Gastroesophageal sphincter (tissue), 4 donors: ENCODE measurements at regions not wholly inside any gene's neighbourhood (a gene's known extent, or its start where the extent isn't known, plus 50 kb on each side); places are given as distances from the start of the nearest gene placed in this dataset.

ENCODE experiments used
- ATAC-seq: fragments of 150-250 bp; one replicate; pipeline ENCODE4 v1.9.1; 2016; ENCODE audit warnings: mild to moderate bottlenecking, moderate library complexity
- H3K27ac ChIP-seq, 4 donors: fragments of 200-600 bp; sonication (generic) in 3 of 4; 1 replicate in 3 of 4; 2 replicates in 1 of 4; pipeline ENCODE4 v1.5.1; 2016 to 2019
- H3K27me3 ChIP-seq: fragments of 200-600 bp; sonication (generic); one replicate; pipeline ENCODE4 v1.5.1; 2019
- H3K36me3 ChIP-seq, 2 donors: fragments of 200-600 bp; sonication (generic); one replicate each; pipeline ENCODE4 v1.5.1; 2019; ENCODE audit warnings: control low read depth in 1 of 2
- H3K4me1 ChIP-seq, 3 donors: fragments of 200-600 bp; sonication (generic); 1 replicate in 2 of 3; 2 replicates in 1 of 3; pipeline ENCODE4 v1.5.1; 2016 to 2019; ENCODE audit warnings: control low read depth in 2 of 3
- H3K4me3 ChIP-seq, 2 donors: fragments of 200-600 bp; sonication (generic); one replicate each; pipeline ENCODE4 v1.5.1; 2019; ENCODE audit warnings: mild to moderate bottlenecking in 1 of 2, moderate library complexity in 1 of 2
- H3K9me3 ChIP-seq, 3 donors: fragments of 200-600 bp; sonication (generic); one replicate each; pipeline ENCODE4 v1.5.1; 2017 to 2019; ENCODE audit warnings: control low read depth in 2 of 3
- CTCF ChIP-seq, 4 experiments: fragments of 200-600 bp in 2 of 4; fragments of 450-650 bp in 2 of 4; sonication (generic) in 1 of 4; IDR thresholded peaks; one replicate each; pipeline ENCODE4 v1.5.1; 2017 to 2019; ENCODE audit warnings: antibody characterized with exemption in 4 of 4, mild to moderate bottlenecking in 2 of 4, moderate library complexity in 2 of 4
- EP300 ChIP-seq: sonication (generic); formaldehyde crosslinking; IDR thresholded peaks from one replicate; pipeline ENCODE4 v1.6.1; 2017; ENCODE audit warnings: antibody characterized with exemption, mild to moderate bottlenecking
- POLR2A ChIP-seq, 2 donors: fragments of 450-650 bp; IDR thresholded peaks; one replicate each; pipeline ENCODE4 v1.6.1; 2017; ENCODE audit warnings: antibody characterized with exemption in 2 of 2, mild to moderate bottlenecking in 2 of 2, moderate library complexity in 1 of 2
- POLR2AphosphoS5 ChIP-seq: sonication (generic); formaldehyde crosslinking; IDR thresholded peaks from one replicate; pipeline ENCODE4 v1.6.1; 2017; ENCODE audit warnings: antibody characterized with exemption
- WGBS, 2 donors: methylation state at CpG; one replicate each; pipeline ENCODE4 v1.1.5; 2018; ENCODE audit warnings: low coverage in 1 of 2; 5-methylcytosine and 5-hydroxymethylcytosine counted together

GRCh38 chr1:163509114-163509513, 187.4 kb downstream of the NUF2 start:
- no peak for TF ChIP-seq EP300
- TF ChIP-seq CTCF (IDR thresholded peaks at IDR 0.05): no peak
- TF ChIP-seq POLR2AphosphoS5: no peak
- no peak for TF ChIP-seq POLR2A (IDR thresholded peaks at IDR 0.05)
- no peaks in the 10 kb centered on the region for H3K36me3 ChIP-seq
- no peaks in the 10 kb centered on the region for H3K4me1 ChIP-seq
- no peak overlapping the region for H3K4me3 ChIP-seq
- ATAC-seq: no peak
- no peak overlapping the region for H3K27ac ChIP-seq
- 59 to 78% methylated on average over 2 of the region's 2 CpGs for WGBS, 2 donors
- H3K27me3 ChIP-seq: no peaks in the 10 kb centered on the region
- H3K9me3 ChIP-seq: no peaks in the 10 kb centered on the region

GRCh38 chr1:163512349-163512989, 190.7 kb downstream of the NUF2 start:
- no peaks in the 10 kb centered on the region for H3K27me3 ChIP-seq
- H3K4me3 ChIP-seq: no peak overlapping the region
- no peaks in the 10 kb centered on the region for H3K4me1 ChIP-seq
- 79% methylated on average over 2 of the region's 2 CpGs; no CpG with 5 or more reads in 1 of the 2 donors for WGBS, 2 donors
- no peak for ATAC-seq
- TF ChIP-seq EP300: no peak
- no peak for TF ChIP-seq CTCF (IDR thresholded peaks at IDR 0.05)
- TF ChIP-seq POLR2AphosphoS5: no peak
- no peak for TF ChIP-seq POLR2A (IDR thresholded peaks at IDR 0.05)
- H3K27ac ChIP-seq: no peak overlapping the region
- H3K9me3 ChIP-seq: no peaks in the 10 kb centered on the region
- no peaks in the 10 kb centered on the region for H3K36me3 ChIP-seq

- Histone ChIP-seq H3K4me1 (no peaks in the 10 kb centered on the region), H3K4me3 (no peak overlapping the region), H3K27me3 (no peaks in the 10 kb centered on the region), H3K36me3 (no peaks in the 10 kb centered on the region), H3K27ac (no peak overlapping the region), H3K9me3 (no peaks in the 10 kb centered on the region)
- no peak for TF ChIP-seq CTCF (IDR thresholded peaks at IDR 0.05)
- no peak for TF ChIP-seq POLR2AphosphoS5
- TF ChIP-seq EP300: no peak
- TF ChIP-seq POLR2A (IDR thresholded peaks at IDR 0.05): no peak
- no peak for ATAC-seq
- 90 to 91% methylated on average over 5 to 7 of the region's 7 CpGs for WGBS, 2 donors
Measured at GRCh38 chr1:163523375-163524029, 201.7 kb downstream of the NUF2 start.

GRCh38 chr1:163528710-163529348, 207.1 kb downstream of the NUF2 start:
- WGBS, 2 donors: 16 to 20% methylated on average over 2 of the region's 2 CpGs
- Histone ChIP-seq H3K4me1 (no peaks in the 10 kb centered on the region), H3K27ac (no peak overlapping the region), H3K36me3 (no peaks in the 10 kb centered on the region), H3K27me3 (no peaks in the 10 kb centered on the region), H3K9me3 (no peaks in the 10 kb centered on the region), H3K4me3 (no peak overlapping the region)
- ATAC-seq: no peak
- TF ChIP-seq POLR2A (IDR thresholded peaks at IDR 0.05) (no peak), CTCF (IDR thresholded peaks at IDR 0.05) (peak; percentile 48 to 61 (median 58))

- Histone ChIP-seq H3K36me3 (no peaks in the 10 kb centered on the region), H3K9me3 (no peaks in the 10 kb centered on the region), H3K4me1 (no peaks in the 10 kb centered on the region), H3K27ac (no peak overlapping the region), H3K4me3 (no peak overlapping the region), H3K27me3 (no peaks in the 10 kb centered on the region)
- WGBS, 2 donors: 100% methylated on average over 2 of the region's 2 CpGs
- ATAC-seq: no peak
- TF ChIP-seq POLR2AphosphoS5 (no peak), CTCF (IDR thresholded peaks at IDR 0.05) (no peak), EP300 (no peak), POLR2A (IDR thresholded peaks at IDR 0.05) (no peak)
Measured at GRCh38 chr1:163531345-163531744, 209.6 kb downstream of the NUF2 start.
